GM21737 (cell line): ENCODE measurements at regions not wholly inside any gene's neighbourhood (a gene's known extent, or its start where the extent isn't known, plus 50 kb on each side); places are given as distances from the start of the nearest gene placed in this dataset.

Experiments
- ATAC-seq: cut with Tn5 transposase; IDR thresholded peaks from one replicate; pipeline ENCODE4 v1.9.1; 2021; ENCODE audit warnings: mild to moderate bottlenecking, moderate library complexity; ENCODE audit not compliant: unreplicated experiment

DNA sequence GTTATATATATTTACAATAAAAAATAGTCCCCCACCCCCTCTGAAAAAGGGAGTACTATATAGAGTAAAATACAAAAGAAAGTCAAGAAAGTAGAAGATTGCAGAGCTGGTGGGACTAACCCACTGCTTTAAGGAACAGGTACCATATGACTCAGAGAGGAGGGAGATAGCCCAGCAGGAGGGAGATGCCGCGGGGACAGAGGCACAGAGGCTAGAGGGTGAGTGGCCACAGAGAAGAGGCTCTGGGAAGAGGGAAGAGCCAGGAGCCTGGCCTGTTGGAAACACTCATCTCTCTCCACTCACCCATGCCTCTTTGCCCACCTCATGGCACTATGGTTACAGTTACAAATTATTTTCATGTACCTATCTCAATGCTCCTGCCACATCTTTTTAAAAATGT, 53.6 kb upstream of the LYVE1 start:
- no peak for ATAC-seq

GRCh38 chr11:10619131-10619680, 50.7 kb upstream of the LYVE1 start:
- no peak for ATAC-seq

DNA sequence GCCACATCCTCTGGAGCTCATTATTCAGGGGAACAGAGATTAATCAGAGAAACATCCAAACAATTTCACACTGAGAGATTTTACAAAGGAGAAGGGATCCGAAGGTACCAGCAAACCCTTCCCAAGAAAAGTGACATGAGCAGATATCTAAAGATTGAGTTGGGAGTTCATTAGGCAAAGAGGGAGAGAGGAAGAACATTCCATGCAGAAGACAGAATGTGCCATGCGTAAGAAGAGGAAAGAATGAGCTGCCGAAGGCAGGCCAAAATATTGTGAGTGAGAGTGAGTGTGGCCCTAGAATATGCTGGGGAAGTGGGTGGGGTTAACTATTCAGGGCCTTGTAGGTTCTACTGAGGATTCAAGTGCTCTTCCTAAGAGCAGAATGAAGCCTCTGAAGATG, 50.0 kb upstream of the LYVE1 start:
- no peak for ATAC-seq
